GM21717 (cell line): ENCODE measurements at regions not wholly inside any gene's neighbourhood (a gene's known extent, or its start where the extent isn't known, plus 50 kb on each side); places are given as distances from the start of the nearest gene placed in this dataset.
"Not testable (repeated sequence)": the region's sequence is repeated elsewhere in the genome, so short reads cannot be mapped to it uniquely, and the experiment has no call there.

Experiments used
- ATAC-seq: cut with Tn5 transposase; IDR thresholded peaks from one replicate; pipeline ENCODE4 v1.9.1; 2021; ENCODE audit warnings: mild to moderate bottlenecking, moderate library complexity; ENCODE audit not compliant: unreplicated experiment

GRCh38 chr4:83213640-83214039 lies 71.0 kb downstream of the COQ2 start:
- no peak for ATAC-seq

GRCh38 chr4:83212041-83212851 lies 72.4 kb downstream of the COQ2 start:
- ATAC-seq = peak; percentile 87

GRCh38 chr4:83209419-83209818 lies 75.2 kb downstream of the COQ2 start:
- no peak for ATAC-seq

GRCh38 chr4:83208371-83209365 lies 75.9 kb downstream of the COQ2 start:
- no peak for ATAC-seq

GRCh38 chr4:83207497-83208101 lies 77.0 kb downstream of the COQ2 start:
- ATAC-seq = no peak

- no peak for ATAC-seq
Observed at GRCh38 chr4:83205760-83206159, 78.8 kb downstream of the COQ2 start.

GRCh38 chr4:83204731-83205130 lies 79.9 kb downstream of the COQ2 start:
- ATAC-seq = no peak

GRCh38 chr4:83201761-83202160 lies 82.8 kb downstream of the COQ2 start:
- ATAC-seq = no peak

GRCh38 chr4:83197555-83198235 lies 83.2 kb upstream of the PLAC8 start:
- peak; percentile 74 for ATAC-seq

- ATAC-seq = no peak
Observed at GRCh38 chr4:83196921-83197320, 82.4 kb upstream of the PLAC8 start.

GRCh38 chr4:83195269-83195668 lies 80.7 kb upstream of the PLAC8 start:
- ATAC-seq = no peak

- not testable (repeated sequence) for ATAC-seq
Observed at GRCh38 chr4:83194588-83194987, 80.1 kb upstream of the PLAC8 start.

GRCh38 chr4:83192634-83193033 lies 78.1 kb upstream of the PLAC8 start:
- no peak for ATAC-seq

GRCh38 chr4:83191026-83191425 lies 76.5 kb upstream of the PLAC8 start:
- no peak for ATAC-seq

GRCh38 chr4:83189631-83190136 lies 75.2 kb upstream of the PLAC8 start:
- ATAC-seq = no peak

- peak; percentile 48 for ATAC-seq
Observed at GRCh38 chr4:83180431-83180968, 66.0 kb upstream of the PLAC8 start.

- ATAC-seq = no peak
Observed at GRCh38 chr4:83179205-83179604, 64.7 kb upstream of the PLAC8 start.

- ATAC-seq = peak; percentile 32
Observed at GRCh38 chr4:83178029-83178428, 63.5 kb upstream of the PLAC8 start.

GRCh38 chr4:83177182-83177581 lies 62.7 kb upstream of the PLAC8 start:
- no peak for ATAC-seq

- ATAC-seq = peak; percentile 50
Observed at GRCh38 chr4:83174844-83175414, 60.4 kb upstream of the PLAC8 start.
